ENCODE measurements at regions not wholly inside any gene's neighbourhood (a gene's known extent, or its start where the extent isn't known, plus 50 kb on each side); places are given as distances from the start of the nearest gene placed in this dataset.
A peak's percentile ranks its signal among the peaks of the same experiment; 100 is the strongest.

DNA sequence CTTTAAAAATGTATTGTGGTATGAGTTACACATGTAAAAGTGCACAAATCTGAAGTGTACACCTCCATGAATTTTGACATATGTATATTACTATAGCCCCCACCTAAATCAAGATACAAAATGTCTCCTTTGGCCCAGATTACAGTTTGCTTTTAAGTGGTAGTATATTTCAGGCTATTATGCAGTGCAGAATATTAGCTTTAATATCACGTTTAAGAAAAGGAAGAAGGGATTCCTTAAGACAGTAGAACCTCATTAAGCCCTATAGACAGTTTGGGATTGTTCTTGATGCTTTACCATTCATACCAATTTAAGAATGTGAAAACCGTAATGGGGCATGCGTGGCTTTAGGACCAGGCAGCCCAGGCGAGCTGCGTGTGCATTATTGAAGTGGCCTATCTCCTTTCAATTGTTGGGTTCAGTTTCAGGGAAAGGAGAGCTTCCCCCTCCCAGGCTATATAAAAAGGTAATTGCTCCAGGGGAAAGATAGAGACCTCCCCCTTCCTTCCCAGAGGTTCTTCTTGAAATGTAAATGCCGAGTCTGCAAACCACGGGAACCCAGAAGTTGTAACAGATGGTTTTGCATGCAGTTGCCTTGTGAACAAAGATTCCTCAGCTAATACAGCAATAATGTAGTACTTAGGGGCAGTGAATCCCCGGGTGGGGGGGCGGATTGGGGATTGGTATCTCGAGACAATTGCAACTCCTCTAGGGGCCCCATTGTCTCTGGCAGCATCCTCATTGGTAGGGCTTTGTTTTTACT is 106.1 kb downstream of the UCHL1 start:
- Histone ChIP-seq H3K27ac (ENCODE audit: low read depth in 1 of 2, low read length in 2 of 2) (no peak overlapping the region), H3K27me3 (ENCODE audit: control insufficient read depth in 4 of 4, insufficient read depth in 4 of 4, low read length in 3 of 4) (no peaks in the 10 kb centered on the region), H3K9ac (ENCODE audit: low read depth in 1 of 2, low read length in 2 of 2) (no peak overlapping the region), H3K4me1 (ENCODE audit: control insufficient read depth in 4 of 4, insufficient read depth in 4 of 4, low read length in 3 of 4) (peaks cover 4 to 29% (median 11%) of the 10 kb centered on the region in 4 donors), H3K9me3 (ENCODE audit: control insufficient read depth in 4 of 4, low read length in 3 of 4) (no peaks in the 10 kb centered on the region), H3K4me3 (ENCODE audit: low read depth in 1 of 3, low read length in 3 of 3) (no peak overlapping the region), H3K36me3 (ENCODE audit: control insufficient read depth in 4 of 4, insufficient read depth in 3 of 4, low read depth in 1 of 4, low read length in 3 of 4) (no peaks in the 10 kb centered on the region)
- 73% methylated on average over 10 of the region's 10 CpGs for WGBS
- TF ChIP-seq SP1 (IDR thresholded peaks at IDR 0.05) (no peak), GABPA (IDR thresholded peaks at IDR 0.05 in 1 of 2, conservative IDR thresholded peaks at IDR 0.05 in 1 of 2) (no peak), NR2F2 (IDR thresholded peaks at IDR 0.05) (no peak), RAD21 (IDR thresholded peaks at IDR 0.05) (no peak), YY1 (IDR thresholded peaks at IDR 0.05) (no peak), RXRA (IDR thresholded peaks at IDR 0.05) (no peak), TAF1 (conservative IDR thresholded peaks at IDR 0.05) (no peak), HNF4A (conservative IDR thresholded peaks at IDR 0.05) (no peak), FOXA1 (IDR thresholded peaks at IDR 0.05) (no peak), HNF4G (IDR thresholded peaks at IDR 0.05) (no peak)
- TF ChIP-seq, protein P1, sequence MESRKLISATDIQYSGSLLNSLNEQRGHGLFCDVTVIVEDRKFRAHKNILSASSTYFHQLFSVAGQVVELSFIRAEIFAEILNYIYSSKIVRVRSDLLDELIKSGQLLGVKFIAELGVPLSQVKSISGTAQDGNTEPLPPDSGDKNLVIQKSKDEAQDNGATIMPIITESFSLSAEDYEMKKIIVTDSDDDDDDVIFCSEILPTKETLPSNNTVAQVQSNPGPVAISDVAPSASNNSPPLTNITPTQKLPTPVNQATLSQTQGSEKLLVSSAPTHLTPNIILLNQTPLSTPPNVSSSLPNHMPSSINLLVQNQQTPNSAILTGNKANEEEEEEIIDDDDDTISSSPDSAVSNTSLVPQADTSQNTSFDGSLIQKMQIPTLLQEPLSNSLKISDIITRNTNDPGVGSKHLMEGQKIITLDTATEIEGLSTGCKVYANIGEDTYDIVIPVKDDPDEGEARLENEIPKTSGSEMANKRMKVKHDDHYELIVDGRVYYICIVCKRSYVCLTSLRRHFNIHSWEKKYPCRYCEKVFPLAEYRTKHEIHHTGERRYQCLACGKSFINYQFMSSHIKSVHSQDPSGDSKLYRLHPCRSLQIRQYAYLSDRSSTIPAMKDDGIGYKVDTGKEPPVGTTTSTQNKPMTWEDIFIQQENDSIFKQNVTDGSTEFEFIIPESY (IDR thresholded peaks at IDR 0.05), result no peak
- DNase-seq (ENCODE audit: low spot score), result no peak

DNA sequence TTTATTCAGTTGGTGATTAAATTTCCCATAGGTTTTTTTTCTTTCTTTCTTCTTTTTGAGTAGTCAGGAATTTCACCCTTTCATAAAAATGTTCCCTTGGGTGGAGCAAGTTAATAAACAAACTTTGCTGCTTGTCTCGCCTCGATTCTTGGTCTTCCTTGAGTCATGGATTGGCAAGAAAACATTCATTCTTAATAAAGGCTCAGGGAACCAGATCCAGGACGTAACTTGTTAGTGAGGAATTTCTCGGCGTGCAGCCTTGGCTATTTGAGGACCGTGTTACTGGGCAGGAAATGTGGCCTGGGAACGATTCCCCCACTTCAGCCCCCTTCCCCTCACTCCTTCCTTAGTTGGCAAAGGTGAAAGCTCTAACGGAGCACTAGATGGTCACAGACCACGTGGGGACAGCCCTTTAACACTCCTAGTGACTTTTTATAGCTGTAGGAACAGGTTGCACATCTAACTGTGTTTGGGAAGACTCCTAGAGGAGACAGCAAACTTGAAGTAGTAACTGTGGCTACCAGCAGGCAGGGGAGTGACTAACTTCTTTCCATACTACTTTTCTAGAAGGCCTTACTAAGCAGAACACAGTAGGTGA is 106.8 kb downstream of the UCHL1 start:
- Histone ChIP-seq H3K27ac (ENCODE audit: low read depth in 1 of 2, low read length in 2 of 2) (no peak overlapping the region), H3K9ac (ENCODE audit: low read depth in 1 of 2, low read length in 2 of 2) (no peak overlapping the region), H3K9me3 (ENCODE audit: control insufficient read depth in 4 of 4, low read length in 3 of 4) (no peaks in the 10 kb centered on the region), H3K27me3 (ENCODE audit: control insufficient read depth in 4 of 4, insufficient read depth in 4 of 4, low read length in 3 of 4) (no peaks in the 10 kb centered on the region), H3K4me3 (ENCODE audit: low read depth in 1 of 3, low read length in 3 of 3) (no peak overlapping the region), H3K4me1 (ENCODE audit: control insufficient read depth in 4 of 4, insufficient read depth in 4 of 4, low read length in 3 of 4) (peaks cover 4 to 28% (median 11%) of the 10 kb centered on the region in 4 donors), H3K36me3 (ENCODE audit: control insufficient read depth in 4 of 4, insufficient read depth in 3 of 4, low read depth in 1 of 4, low read length in 3 of 4) (no peaks in the 10 kb centered on the region)
- DNase-seq (ENCODE audit: low spot score), result no peak
- TF ChIP-seq HNF4A (conservative IDR thresholded peaks at IDR 0.05) (peak in 1 of 2 donors; percentile 11), RXRA (IDR thresholded peaks at IDR 0.05) (no peak)
- WGBS, result 60% methylated on average over 9 of the region's 9 CpGs

DNA sequence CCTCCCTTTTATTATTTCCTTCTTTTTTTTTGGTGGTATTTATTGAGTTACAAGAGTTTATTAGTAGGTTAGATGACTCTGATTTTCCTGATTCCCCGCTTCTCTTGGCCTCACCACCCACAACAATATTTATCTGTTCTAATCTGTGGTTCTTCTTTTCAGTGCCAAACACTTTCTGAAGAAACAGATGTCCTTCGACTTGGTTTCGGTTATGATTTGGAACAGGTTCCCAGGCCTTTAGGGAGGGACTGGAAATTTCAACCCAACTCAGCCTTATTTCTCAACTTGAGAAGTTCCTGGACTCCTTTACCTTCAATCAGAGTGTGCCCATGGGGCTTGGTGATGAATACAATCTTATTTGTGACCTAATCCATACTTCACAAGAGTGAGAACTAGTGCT is 108.1 kb downstream of the UCHL1 start:
- no peaks in the 10 kb centered on the region for H3K36me3 ChIP-seq (ENCODE audit: control insufficient read depth in 4 of 4, insufficient read depth in 3 of 4, low read depth in 1 of 4, low read length in 3 of 4)
- no peaks in the 10 kb centered on the region for H3K9me3 ChIP-seq (ENCODE audit: control insufficient read depth in 4 of 4, low read length in 3 of 4)
- WGBS, result 55% methylated on average over 3 of the region's 3 CpGs
- DNase-seq (ENCODE audit: low spot score), result no peak
- no peak for TF ChIP-seq EGR1 (IDR thresholded peaks at IDR 0.05; ENCODE audit: low read depth in 2 of 2)
- TF ChIP-seq RAD21 (IDR thresholded peaks at IDR 0.05), result no peak
- TF ChIP-seq, protein P2, sequence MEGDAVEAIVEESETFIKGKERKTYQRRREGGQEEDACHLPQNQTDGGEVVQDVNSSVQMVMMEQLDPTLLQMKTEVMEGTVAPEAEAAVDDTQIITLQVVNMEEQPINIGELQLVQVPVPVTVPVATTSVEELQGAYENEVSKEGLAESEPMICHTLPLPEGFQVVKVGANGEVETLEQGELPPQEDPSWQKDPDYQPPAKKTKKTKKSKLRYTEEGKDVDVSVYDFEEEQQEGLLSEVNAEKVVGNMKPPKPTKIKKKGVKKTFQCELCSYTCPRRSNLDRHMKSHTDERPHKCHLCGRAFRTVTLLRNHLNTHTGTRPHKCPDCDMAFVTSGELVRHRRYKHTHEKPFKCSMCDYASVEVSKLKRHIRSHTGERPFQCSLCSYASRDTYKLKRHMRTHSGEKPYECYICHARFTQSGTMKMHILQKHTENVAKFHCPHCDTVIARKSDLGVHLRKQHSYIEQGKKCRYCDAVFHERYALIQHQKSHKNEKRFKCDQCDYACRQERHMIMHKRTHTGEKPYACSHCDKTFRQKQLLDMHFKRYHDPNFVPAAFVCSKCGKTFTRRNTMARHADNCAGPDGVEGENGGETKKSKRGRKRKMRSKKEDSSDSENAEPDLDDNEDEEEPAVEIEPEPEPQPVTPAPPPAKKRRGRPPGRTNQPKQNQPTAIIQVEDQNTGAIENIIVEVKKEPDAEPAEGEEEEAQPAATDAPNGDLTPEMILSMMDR (IDR thresholded peaks at IDR 0.05; ENCODE audit: low read depth, low read length, missing input control), result no peak
- no peak for TF ChIP-seq FOXA2 (IDR thresholded peaks at IDR 0.05)
- TF ChIP-seq HNF4A (conservative IDR thresholded peaks at IDR 0.05), result no peak
- TF ChIP-seq YY1 (IDR thresholded peaks at IDR 0.05), result no peak
- TF ChIP-seq, protein P1 (IDR thresholded peaks at IDR 0.05), result no peak
- TF ChIP-seq, protein P3, sequence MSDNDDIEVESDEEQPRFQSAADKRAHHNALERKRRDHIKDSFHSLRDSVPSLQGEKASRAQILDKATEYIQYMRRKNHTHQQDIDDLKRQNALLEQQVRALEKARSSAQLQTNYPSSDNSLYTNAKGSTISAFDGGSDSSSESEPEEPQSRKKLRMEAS (IDR thresholded peaks at IDR 0.05), result no peak
- TF ChIP-seq GABPA (IDR thresholded peaks at IDR 0.05 in 1 of 2, conservative IDR thresholded peaks at IDR 0.05 in 1 of 2), result no peak
- no peak for TF ChIP-seq NR2F2 (IDR thresholded peaks at IDR 0.05)
- TF ChIP-seq HNF4G (IDR thresholded peaks at IDR 0.05), result no peak
- no peak overlapping the region for H3K4me3 ChIP-seq (ENCODE audit: low read depth in 1 of 3, low read length in 3 of 3)
- H3K4me1 ChIP-seq (ENCODE audit: control insufficient read depth in 4 of 4, insufficient read depth in 4 of 4, low read length in 3 of 4), result peaks cover 0 to 20% (median 13%) of the 10 kb centered on the region in 4 donors
- H3K27me3 ChIP-seq (ENCODE audit: control insufficient read depth in 4 of 4, insufficient read depth in 4 of 4, low read length in 3 of 4), result no peaks in the 10 kb centered on the region
- H3K9ac ChIP-seq (ENCODE audit: low read depth in 1 of 2, low read length in 2 of 2), result no peak overlapping the region
- H3K27ac ChIP-seq (ENCODE audit: low read depth in 1 of 2, low read length in 2 of 2), result no peak overlapping the region
